Heart right ventricle (tissue), 16 donors: ENCODE measurements at regions not wholly inside any gene's neighbourhood (a gene's known extent, or its start where the extent isn't known, plus 50 kb on each side); places are given as distances from the start of the nearest gene placed in this dataset.

Experiments used
- ATAC-seq, 8 donors: fragments of 200-7000 bp; cut with Tn5 transposase; one replicate each; pipeline ENCODE4 v1.9.1; 2020; ENCODE audit warnings: mild to moderate bottlenecking in 8 of 8, moderate library complexity in 8 of 8, moderate number of reproducible peaks in 1 of 8
- DNase-seq, 2 donors: peaks; one replicate each; pipeline ENCODE4 v3.0.0-alpha.2; 2020
- H3K27ac ChIP-seq, 10 donors: fragments of 200-600 bp; sonication (generic) in 2 of 10; one replicate each; pipeline versions ENCODE4 v1.5.0 to v1.8.0; 2020 to 2022; ENCODE audit warnings: mild to moderate bottlenecking in 3 of 10
- H3K27me3 ChIP-seq, 7 donors: fragments of 200-600 bp; one replicate each; pipeline ENCODE4 v1.8.0; 2021 to 2022; ENCODE audit warnings: mild to moderate bottlenecking in 2 of 7
- H3K36me3 ChIP-seq, 9 donors: fragments of 200-600 bp; sonication (generic) in 1 of 9; one replicate each; pipeline versions ENCODE4 v1.5.0 to v1.8.0; 2020 to 2022; ENCODE audit warnings: mild to moderate bottlenecking in 2 of 9
- H3K4me1 ChIP-seq, 9 donors: fragments of 200-600 bp; sonication (generic) in 1 of 9; one replicate each; pipeline versions ENCODE4 v1.5.0 to v1.8.0; 2020 to 2022; ENCODE audit warnings: mild to moderate bottlenecking in 4 of 9
- H3K4me3 ChIP-seq, 10 donors: fragments of 200-600 bp; sonication (generic) in 2 of 10; one replicate each; pipeline versions ENCODE4 v1.5.0 to v1.8.0; 2020 to 2022; ENCODE audit warnings: mild to moderate bottlenecking in 7 of 10, moderate library complexity in 2 of 10
- H3K9me3 ChIP-seq, 11 donors: fragments of 200-600 bp in 10 of 11; sonication (generic) in 2 of 11; one replicate each; pipeline versions ENCODE4 v1.5.0 to v1.8.0; 2013 to 2022; ENCODE audit warnings: mild to moderate bottlenecking in 2 of 11, control low read depth in 1 of 11, moderate library complexity in 1 of 11
- CTCF ChIP-seq, 9 donors: fragments of 200-600 bp; sonication (generic) in 2 of 9; IDR thresholded peaks; one replicate each; pipeline versions ENCODE4 v1.5.0 to v1.8.0; 2021 to 2022; ENCODE audit warnings: antibody characterized with exemption in 9 of 9, mild to moderate bottlenecking in 5 of 9, moderate library complexity in 1 of 9
- WGBS, 2 donors: extraction: QIAGEN DNeasy Blood & Tissue Kit; methylation state at CpG; one replicate each; pipeline ENCODE4 v1.1.7; 2013; ENCODE audit warnings: inconsistent platforms in 1 of 2; 5-methylcytosine and 5-hydroxymethylcytosine counted together
- intact Hi-C, 10 donors: fragments of 100-400 bp; cut with DNase I; formaldehyde crosslinking; loops; one replicate each; pipeline versions ENCODE4 v1.11.1 to v1.14.2; 2022
- donor health status: Arrhythmogenic right ventricular cardiomyopathy.
- donor health status: ischemic (EF 13 %, LVEDD 7.1; RV severe dilation, severe dysfunction).
- donor health status: healthy with polysubstance abuse.
- donor health status: DM: no; HTN: yes; CAD: no.
- donor health status: DM: no; HTN: no; CAD: no.
- donor health status: ischemic (EF 25% LVEDD 6.9; RV normal size, moderate dysfunction).
- donor health status: ischemic (EF 25% LVEDD 5.7; RV mildly dilated, moderate dysfunction).
- donor health status: healthy.
- donor health status: DM: yes; HTN: yes; CAD: no.
- donor health status: Ischemic cardiomyopathy.
- donor health status: ischemic (EF 35%, LVEDD 5.7; RV mildly dilated, moderate dysfunction).
- donor health status: nonischemic (EF 11% LVEDD 7.7; RV severe dilation, severe dysfunction).
- donor health status: DM: yes; HTN: yes; CAD: no.
- donor health status: PGD.
- donor health status: ischemic (EF 29% LVEDD 5.4; RV normal size, mild dysfunction).
- donor health status: nonischemic (EF 23%, LVEDD 6.1; RV moderate dilation, normal function).

DNA sequence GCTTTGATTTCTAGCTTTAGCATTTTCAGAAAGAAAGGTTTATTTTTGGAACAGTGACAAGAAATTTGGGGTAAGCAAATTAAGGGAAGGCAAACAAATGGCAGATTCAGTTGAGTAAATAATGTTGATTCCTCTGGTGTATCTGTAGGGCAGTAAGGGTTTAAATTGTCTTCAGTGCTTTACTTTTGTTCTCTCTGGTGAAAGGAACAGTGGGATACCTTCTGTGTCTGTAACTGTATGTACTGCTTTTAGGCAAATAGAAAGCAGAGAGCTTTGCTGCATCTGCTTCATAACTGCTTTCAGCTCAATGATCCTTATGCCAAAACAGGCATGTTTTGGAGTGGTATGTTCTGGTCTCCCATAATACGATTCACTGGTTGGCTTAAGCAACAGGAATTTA is 932.1 kb upstream of the SLIT2 start:
- no peak for DNase-seq
- ATAC-seq: no peak
- Histone ChIP-seq H3K27ac (no peak overlapping the region), H3K36me3 (no peaks in the 10 kb centered on the region), H3K4me3 (no peak overlapping the region), H3K9me3 (no peaks in the 10 kb centered on the region), H3K4me1 (no peaks in the 10 kb centered on the region), H3K27me3 (no peaks in the 10 kb centered on the region)
- WGBS, 2 donors: 61 to 67% methylated on average over 1 of the region's 1 CpG
- no peak for TF ChIP-seq CTCF (IDR thresholded peaks at IDR 0.05)
- intact Hi-C loops: no loop called here

- TF ChIP-seq CTCF (IDR thresholded peaks at IDR 0.05): no peak
- DNase-seq (no peak), ATAC-seq (no peak)
- peaks cover 0 to under 1% (median 0%) of the 10 kb centered on the region in 11 donors for H3K9me3 ChIP-seq
- H3K27ac ChIP-seq: no peak overlapping the region
- no peaks in the 10 kb centered on the region for H3K27me3 ChIP-seq
- no peaks in the 10 kb centered on the region for H3K36me3 ChIP-seq
- intact Hi-C loops: no loop called here
- no peak overlapping the region for H3K4me3 ChIP-seq
- no peaks in the 10 kb centered on the region for H3K4me1 ChIP-seq
These were observed 934.3 kb upstream of the SLIT2 start for GRCh38 chr4:19317377-19317776.

- peaks cover 0 to 3% (median 0%) of the 10 kb centered on the region in 11 donors for H3K9me3 ChIP-seq
- H3K4me3 ChIP-seq: no peak overlapping the region
- TF ChIP-seq CTCF (IDR thresholded peaks at IDR 0.05): no peak
- WGBS, 2 donors: 81% methylated on average over 1 of the region's 1 CpG
- DNase-seq (no peak), ATAC-seq (no peak)
- H3K36me3 ChIP-seq: no peaks in the 10 kb centered on the region
- no peak overlapping the region for H3K27ac ChIP-seq
- no peaks in the 10 kb centered on the region for H3K4me1 ChIP-seq
- H3K27me3 ChIP-seq: no peaks in the 10 kb centered on the region
- intact Hi-C loops: no loop called here
These were observed 937.6 kb upstream of the SLIT2 start for GRCh38 chr4:19314116-19314515.

- ATAC-seq (peak in 1 of 8 donors; percentile 51), DNase-seq (no peak)
- no peak overlapping the region for H3K4me3 ChIP-seq
- intact Hi-C loops: no loop called here
- H3K27me3 ChIP-seq: no peaks in the 10 kb centered on the region
- peak in 6 of 9 donors; percentile 8 to 40 (median 26) for TF ChIP-seq CTCF (IDR thresholded peaks at IDR 0.05)
- no peaks in the 10 kb centered on the region for H3K4me1 ChIP-seq
- WGBS, 2 donors: 49 to 54% methylated on average over 2 of the region's 2 CpGs
- no peak overlapping the region for H3K27ac ChIP-seq
- peaks cover 0 to 3% (median 0%) of the 10 kb centered on the region in 11 donors for H3K9me3 ChIP-seq
- no peaks in the 10 kb centered on the region for H3K36me3 ChIP-seq
These were observed 942.3 kb upstream of the SLIT2 start for GRCh38 chr4:19309378-19309777.

DNA sequence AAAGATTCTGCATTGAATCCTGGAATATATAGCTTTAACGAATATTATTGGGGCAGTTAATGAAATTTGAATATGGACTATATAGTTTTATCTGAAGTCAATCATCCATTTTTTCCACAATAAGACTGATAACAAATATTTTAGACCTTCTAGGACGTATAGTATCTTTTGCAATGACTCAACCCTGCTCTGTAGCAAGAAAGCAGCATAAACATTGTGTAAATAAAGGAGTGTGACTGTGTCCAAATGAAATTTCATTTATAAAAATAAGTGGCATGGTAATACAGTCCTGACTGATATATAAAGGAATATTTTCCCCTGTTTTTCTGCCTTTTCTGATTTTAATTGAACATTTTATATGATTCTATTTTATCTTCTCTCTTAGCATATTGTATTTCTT is 947.7 kb upstream of the SLIT2 start:
- intact Hi-C loops: no loop called here
- 58 to 64% methylated on average over 2 of the region's 2 CpGs for WGBS, 2 donors
- no peak for TF ChIP-seq CTCF (IDR thresholded peaks at IDR 0.05)
- H3K4me3 ChIP-seq: no peak overlapping the region
- H3K9me3 ChIP-seq: no peaks in the 10 kb centered on the region
- no peak overlapping the region for H3K27ac ChIP-seq
- ATAC-seq (no peak), DNase-seq (no peak)
- no peaks in the 10 kb centered on the region for H3K4me1 ChIP-seq
- H3K27me3 ChIP-seq: no peaks in the 10 kb centered on the region
- no peaks in the 10 kb centered on the region for H3K36me3 ChIP-seq
